Brain microvascular endothelial cell (primary cell): ENCODE measurements at regions not wholly inside any gene's neighbourhood (a gene's known extent, or its start where the extent isn't known, plus 50 kb on each side); places are given as distances from the start of the nearest gene placed in this dataset.

Experiments
- DNase-seq: peaks from one replicate; pipeline ENCODE4 v3.0.0-alpha.2; 2020
- H3K27ac ChIP-seq: fragments of 250-450 bp; sonication (Bioruptor Pico); 2 replicates; pipeline ENCODE4 v1.5.1; 2020; ENCODE audit warnings: mild to moderate bottlenecking, moderate library complexity
- H3K27me3 ChIP-seq: fragments of 250-450 bp; sonication (Bioruptor Pico); replicated peaks from 2 replicates; pipeline ENCODE4 v1.5.1; 2020; ENCODE audit warnings: mild to moderate bottlenecking
- H3K36me3 ChIP-seq: fragments of 250-450 bp; sonication (Bioruptor Pico); replicated peaks from 2 replicates; pipeline ENCODE4 v1.5.1; 2020; ENCODE audit warnings: mild to moderate bottlenecking
- H3K4me3 ChIP-seq: 2 replicates; pipeline ENCODE4 v1.5.1; 2011; ENCODE audit warnings: low read depth, mild to moderate bottlenecking, control low read depth, low read length, moderate library complexity
- in situ Hi-C: cut with HindIII; loops from 2 replicates; pipeline ENCODE4 v1.10.0; 2017; ENCODE audit warnings: low sequenced_read_pairs, low pct_ligation_motif_present
- TF ChIP-seq, protein P1 (sequence below): IDR thresholded peaks from 2 replicates; pipeline ENCODE4 v1.5.1; 2011; ENCODE audit warnings: low read depth, mild to moderate bottlenecking, moderate library complexity, low read length, control low read depth, inconsistent platforms; ENCODE audit errors: missing control alignments

DNA sequence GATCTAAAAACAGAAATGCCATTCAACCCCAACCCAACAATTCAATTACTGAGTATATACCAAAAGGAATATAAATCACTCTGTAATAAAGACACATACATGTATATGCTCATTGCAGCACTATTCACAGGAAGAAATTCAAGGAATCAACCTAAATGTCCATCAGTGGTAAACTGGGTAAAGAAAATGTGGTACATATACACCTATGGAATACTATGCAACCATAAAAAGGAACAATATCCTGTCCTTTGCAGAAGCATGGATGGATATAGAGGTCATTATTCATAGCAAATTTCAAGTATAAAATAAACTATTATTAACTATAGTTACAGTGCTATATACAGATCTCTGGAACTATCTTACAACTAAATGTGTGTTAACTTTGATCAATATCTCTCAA, 599.3 kb downstream of the CDH11 start:
- DNase-seq = no peak
- H3K27ac ChIP-seq = no peak overlapping the region
- no peaks in the 10 kb centered on the region for H3K27me3 ChIP-seq
- in situ Hi-C loops = no loop called here
- no peak overlapping the region for H3K4me3 ChIP-seq
- no peaks in the 10 kb centered on the region for H3K36me3 ChIP-seq
- TF ChIP-seq, protein P1, sequence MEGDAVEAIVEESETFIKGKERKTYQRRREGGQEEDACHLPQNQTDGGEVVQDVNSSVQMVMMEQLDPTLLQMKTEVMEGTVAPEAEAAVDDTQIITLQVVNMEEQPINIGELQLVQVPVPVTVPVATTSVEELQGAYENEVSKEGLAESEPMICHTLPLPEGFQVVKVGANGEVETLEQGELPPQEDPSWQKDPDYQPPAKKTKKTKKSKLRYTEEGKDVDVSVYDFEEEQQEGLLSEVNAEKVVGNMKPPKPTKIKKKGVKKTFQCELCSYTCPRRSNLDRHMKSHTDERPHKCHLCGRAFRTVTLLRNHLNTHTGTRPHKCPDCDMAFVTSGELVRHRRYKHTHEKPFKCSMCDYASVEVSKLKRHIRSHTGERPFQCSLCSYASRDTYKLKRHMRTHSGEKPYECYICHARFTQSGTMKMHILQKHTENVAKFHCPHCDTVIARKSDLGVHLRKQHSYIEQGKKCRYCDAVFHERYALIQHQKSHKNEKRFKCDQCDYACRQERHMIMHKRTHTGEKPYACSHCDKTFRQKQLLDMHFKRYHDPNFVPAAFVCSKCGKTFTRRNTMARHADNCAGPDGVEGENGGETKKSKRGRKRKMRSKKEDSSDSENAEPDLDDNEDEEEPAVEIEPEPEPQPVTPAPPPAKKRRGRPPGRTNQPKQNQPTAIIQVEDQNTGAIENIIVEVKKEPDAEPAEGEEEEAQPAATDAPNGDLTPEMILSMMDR = no peak

GRCh38 chr16:64513871-64514270, 608.0 kb downstream of the CDH11 start:
- Histone ChIP-seq H3K4me3 (no peak overlapping the region), H3K27me3 (no peaks in the 10 kb centered on the region), H3K36me3 (no peaks in the 10 kb centered on the region), H3K27ac (no peak overlapping the region)
- TF ChIP-seq, protein P1 = no peak
- DNase-seq = no peak
- in situ Hi-C loops = no loop called here

GRCh38 chr16:64507240-64508024, 614.4 kb downstream of the CDH11 start:
- no peak overlapping the region for H3K27ac ChIP-seq
- TF ChIP-seq, protein P1 = no peak
- DNase-seq = no peak

GRCh38 chr16:64499211-64499610, 622.7 kb downstream of the CDH11 start:
- in situ Hi-C loops = no loop called here
- H3K27me3 ChIP-seq = no peaks in the 10 kb centered on the region
- H3K4me3 ChIP-seq = no peak overlapping the region
- H3K27ac ChIP-seq = no peak overlapping the region
- TF ChIP-seq, protein P1 = no peak
- no peak for DNase-seq
- H3K36me3 ChIP-seq = no peaks in the 10 kb centered on the region

More at GRCh38 chr16:64507240-64508024, 614.4 kb downstream of the CDH11 start:
- H3K36me3 ChIP-seq = no peaks in the 10 kb centered on the region
- H3K4me3 ChIP-seq = no peak overlapping the region
- H3K27me3 ChIP-seq = no peaks in the 10 kb centered on the region
- in situ Hi-C loops = no loop called here

DNA sequence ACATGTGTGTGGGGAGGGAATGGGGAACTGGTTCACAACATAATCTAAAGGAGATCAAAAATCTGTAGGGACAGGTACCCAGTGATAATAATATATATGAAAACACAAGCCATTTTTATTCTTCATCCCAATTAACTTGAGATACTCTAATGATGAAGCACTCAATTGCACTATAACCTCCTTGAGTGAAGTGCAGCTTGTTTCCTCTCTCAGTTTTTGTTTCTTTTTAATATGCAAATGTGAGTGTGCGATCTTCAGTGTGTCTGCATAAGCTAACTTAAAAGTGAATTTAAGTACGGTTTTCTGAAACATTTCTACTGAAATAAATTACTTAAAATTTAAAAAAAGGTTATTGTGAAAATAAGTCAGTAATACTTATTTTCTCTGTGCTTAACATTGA, 623.5 kb downstream of the CDH11 start:
- Histone ChIP-seq H3K4me3 (no peak overlapping the region), H3K27me3 (no peaks in the 10 kb centered on the region), H3K36me3 (no peaks in the 10 kb centered on the region), H3K27ac (no peak overlapping the region)
- DNase-seq = no peak
- in situ Hi-C loops = no loop called here
- TF ChIP-seq, protein P1 = no peak

DNA sequence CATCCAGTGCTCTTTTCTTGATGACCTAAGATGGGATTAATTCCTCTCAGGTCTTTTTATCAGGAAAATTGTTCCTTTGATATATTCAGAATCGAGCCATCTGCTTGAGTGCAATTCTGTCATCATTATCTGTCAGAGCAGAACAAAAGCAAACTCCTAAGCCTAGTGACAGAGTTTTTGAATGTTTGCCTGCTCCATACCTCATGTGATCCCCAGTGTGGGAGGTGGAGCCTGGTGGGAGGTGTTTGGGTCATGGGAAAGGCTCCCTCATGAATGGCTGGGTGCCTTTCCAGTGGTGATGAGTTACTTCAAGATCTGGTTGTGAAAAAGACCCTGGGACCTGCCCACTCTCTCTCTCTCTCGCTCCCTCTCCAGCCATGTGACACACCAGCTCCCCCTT, 628.2 kb downstream of the CDH11 start:
- DNase-seq = no peak
- TF ChIP-seq, protein P1 = no peak
- H3K27me3 ChIP-seq = no peaks in the 10 kb centered on the region
- in situ Hi-C loops = no loop called here
- H3K36me3 ChIP-seq = no peaks in the 10 kb centered on the region
- H3K4me3 ChIP-seq = no peak overlapping the region
- H3K27ac ChIP-seq = no peak overlapping the region
